ENCODE measurements at regions not wholly inside any gene's neighbourhood (a gene's known extent, or its start where the extent isn't known, plus 50 kb on each side); places are given as distances from the start of the nearest gene placed in this dataset.

GRCh38 chr5:67289763-67290521 is 93.3 kb upstream of the CD180 start:
- DNase-seq: no peak

GRCh38 chr5:67287510-67288268 is 91.1 kb upstream of the CD180 start:
- DNase-seq: peak in 1 of 4 experiments; percentile 8

GRCh38 chr5:67286006-67286405 is 89.4 kb upstream of the CD180 start:
- DNase-seq: peak in 2 of 4 experiments; percentile 17 to 39

GRCh38 chr5:67283988-67284487 is 87.4 kb upstream of the CD180 start:
- no peak for DNase-seq

GRCh38 chr5:67283275-67283987 is 86.8 kb upstream of the CD180 start:
- no peak for DNase-seq

GRCh38 chr5:67281874-67282273 is 85.3 kb upstream of the CD180 start:
- DNase-seq: no peak

GRCh38 chr5:67273689-67274356 is 77.2 kb upstream of the CD180 start:
- no peak for DNase-seq

GRCh38 chr5:67272453-67273130 is 76.0 kb upstream of the CD180 start:
- DNase-seq: no peak

GRCh38 chr5:67268231-67269021 is 71.8 kb upstream of the CD180 start:
- no peak for DNase-seq

GRCh38 chr5:67267512-67268216 is 71.1 kb upstream of the CD180 start:
- DNase-seq: no peak

GRCh38 chr5:67266654-67267350 is 70.2 kb upstream of the CD180 start:
- DNase-seq: no peak

- no peak for DNase-seq
Observed at GRCh38 chr5:67265951-67266350, 69.4 kb upstream of the CD180 start.

- DNase-seq: no peak
Observed at GRCh38 chr5:67263656-67264408, 67.2 kb upstream of the CD180 start.

GRCh38 chr5:67262956-67263355 is 66.4 kb upstream of the CD180 start:
- no peak for DNase-seq

- DNase-seq: peak; percentile 9 to 53 (median 36)
Observed at GRCh38 chr5:67262206-67262605, 65.6 kb upstream of the CD180 start.

- no peak for DNase-seq
Observed at GRCh38 chr5:67259548-67260215, 63.1 kb upstream of the CD180 start.

GRCh38 chr5:67257500-67257899 is 60.9 kb upstream of the CD180 start:
- DNase-seq: no peak

GRCh38 chr5:67257077-67257476 is 60.5 kb upstream of the CD180 start:
- no peak for DNase-seq

All from suppressor macrophage (primary cell).